Stomach smooth muscle (tissue), 2 donors: ENCODE measurements at regions not wholly inside any gene's neighbourhood (a gene's known extent, or its start where the extent isn't known, plus 50 kb on each side); places are given as distances from the start of the nearest gene placed in this dataset.

Experiments used
- H3K27ac ChIP-seq: one replicate; pipeline ENCODE4 v1.7.0; 2013; ENCODE audit warnings: mild to moderate bottlenecking, low read length, inconsistent platforms
- H3K27me3 ChIP-seq, 2 donors: one replicate each; pipeline ENCODE4 v1.7.0; 2013; ENCODE audit warnings: low read length in 2 of 2; ENCODE audit not compliant: insufficient read depth in 2 of 2, control insufficient read depth in 1 of 2
- H3K36me3 ChIP-seq, 2 donors: one replicate each; pipeline ENCODE4 v1.7.0; 2013; ENCODE audit warnings: low read length in 2 of 2; ENCODE audit not compliant: control insufficient read depth in 2 of 2, insufficient read depth in 2 of 2
- H3K4me1 ChIP-seq: one replicate; pipeline ENCODE4 v1.7.0; 2013; ENCODE audit warnings: low read length; ENCODE audit not compliant: control insufficient read depth, insufficient read depth
- H3K4me3 ChIP-seq, 2 donors: one replicate each; pipeline ENCODE4 v1.7.0; 2013; ENCODE audit warnings: low read length in 2 of 2
- H3K9ac ChIP-seq, 2 donors: one replicate each; pipeline ENCODE4 v1.7.0; 2013; ENCODE audit warnings: low read length in 2 of 2, mild to moderate bottlenecking in 1 of 2
- H3K9me3 ChIP-seq, 2 donors: one replicate each; pipeline ENCODE4 v1.7.0; 2013; ENCODE audit warnings: low read length in 2 of 2; ENCODE audit not compliant: control insufficient read depth in 2 of 2
- donor health status: healthy.
- donor health status: Pancreatic carcinoma.

- Histone ChIP-seq H3K36me3 (no peaks in the 10 kb centered on the region), H3K4me1 (no peaks in the 10 kb centered on the region), H3K27ac (no peak overlapping the region), H3K9me3 (no peaks in the 10 kb centered on the region), H3K9ac (no peak overlapping the region), H3K27me3 (no peaks in the 10 kb centered on the region), H3K4me3 (no peak overlapping the region)
Measured at GRCh38 chr13:72253754-72254153, 386.8 kb upstream of the DACH1 start.

GRCh38 chr13:72246396-72246795 is 379.4 kb upstream of the DACH1 start:
- Histone ChIP-seq H3K9ac (no peak overlapping the region), H3K4me3 (no peak overlapping the region), H3K36me3 (no peaks in the 10 kb centered on the region), H3K27ac (no peak overlapping the region), H3K27me3 (no peaks in the 10 kb centered on the region), H3K9me3 (no peaks in the 10 kb centered on the region), H3K4me1 (no peaks in the 10 kb centered on the region)

GRCh38 chr13:72244788-72245187 is 377.8 kb upstream of the DACH1 start:
- Histone ChIP-seq H3K4me1 (no peaks in the 10 kb centered on the region), H3K36me3 (no peaks in the 10 kb centered on the region), H3K27me3 (no peaks in the 10 kb centered on the region), H3K9me3 (no peaks in the 10 kb centered on the region), H3K9ac (no peak overlapping the region), H3K27ac (no peak overlapping the region), H3K4me3 (no peak overlapping the region)

GRCh38 chr13:72230131-72230530 is 363.1 kb upstream of the DACH1 start:
- no peaks in the 10 kb centered on the region for H3K36me3 ChIP-seq
- no peaks in the 10 kb centered on the region for H3K4me1 ChIP-seq
- H3K9me3 ChIP-seq, result no peaks in the 10 kb centered on the region
- H3K4me3 ChIP-seq, result no peak overlapping the region
- no peak overlapping the region for H3K9ac ChIP-seq
- no peaks in the 10 kb centered on the region for H3K27me3 ChIP-seq
- H3K27ac ChIP-seq, result no peak overlapping the region

DNA sequence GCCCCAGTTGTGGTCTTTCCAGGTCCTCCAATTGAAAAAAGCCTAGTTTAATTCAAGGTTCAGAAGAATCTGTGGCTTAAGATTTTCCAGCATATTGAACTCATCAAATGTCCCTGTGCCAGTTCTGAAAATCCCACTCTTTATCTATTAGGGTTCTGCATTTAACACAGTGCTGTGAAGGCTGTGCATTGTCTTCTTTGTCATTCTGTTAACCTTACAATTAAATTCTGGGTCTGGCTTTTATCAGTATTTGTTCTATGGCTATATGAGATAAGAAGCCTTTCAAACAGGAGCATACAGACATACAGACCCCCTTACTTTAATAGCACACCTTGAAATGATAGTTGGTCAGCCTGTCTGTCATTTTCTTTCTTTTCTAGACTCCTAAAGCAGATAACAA is 362.1 kb upstream of the DACH1 start:
- Histone ChIP-seq H3K4me1 (no peaks in the 10 kb centered on the region), H3K27me3 (no peaks in the 10 kb centered on the region), H3K9me3 (no peaks in the 10 kb centered on the region), H3K36me3 (no peaks in the 10 kb centered on the region), H3K9ac (no peak overlapping the region), H3K4me3 (no peak overlapping the region), H3K27ac (no peak overlapping the region)

- Histone ChIP-seq H3K4me3 (no peak overlapping the region), H3K27me3 (no peaks in the 10 kb centered on the region), H3K9ac (no peak overlapping the region), H3K9me3 (no peaks in the 10 kb centered on the region), H3K27ac (no peak overlapping the region), H3K4me1 (no peaks in the 10 kb centered on the region), H3K36me3 (no peaks in the 10 kb centered on the region)
Measured at GRCh38 chr13:72221276-72221962, 354.4 kb upstream of the DACH1 start.

DNA sequence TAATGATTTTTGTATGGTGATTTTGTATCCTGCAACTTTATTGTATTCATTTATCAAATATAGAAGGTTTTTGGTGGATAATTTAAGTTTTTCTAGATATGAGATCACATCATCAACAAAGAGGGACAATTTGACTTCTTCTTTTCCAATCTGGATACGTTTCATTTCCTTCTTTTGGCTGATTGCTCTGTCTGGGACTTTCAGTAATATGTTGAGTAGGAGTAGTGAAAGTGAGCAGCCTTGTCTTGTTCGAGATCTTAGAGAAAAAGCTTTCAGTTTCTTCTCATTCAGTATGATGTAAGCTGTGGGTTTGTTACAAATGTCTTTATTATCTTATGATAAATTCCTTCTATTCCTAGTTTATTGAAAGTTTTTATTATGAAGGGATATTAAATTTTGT is 352.0 kb upstream of the DACH1 start:
- Histone ChIP-seq H3K4me1 (no peaks in the 10 kb centered on the region), H3K4me3 (no peak overlapping the region), H3K9ac (no peak overlapping the region)

DNA sequence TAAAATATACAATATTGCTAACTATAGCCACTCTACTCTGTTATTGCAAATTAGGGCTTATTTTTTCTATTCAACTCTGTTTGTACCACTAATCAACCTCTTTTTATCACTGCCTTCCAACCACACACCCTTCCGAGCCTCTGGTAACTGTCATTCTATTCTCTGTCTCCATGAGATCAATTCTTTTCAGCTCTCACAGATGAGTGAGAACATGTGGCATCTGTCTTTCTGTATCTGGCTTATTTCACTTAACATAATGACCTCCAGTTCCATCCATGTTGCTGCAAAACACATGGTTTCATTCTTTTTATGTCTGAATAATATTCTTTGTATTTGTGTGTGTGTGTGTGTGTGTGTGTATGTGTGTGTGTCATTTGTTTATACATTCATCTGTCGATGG is 350.1 kb upstream of the DACH1 start:
- Histone ChIP-seq H3K27ac (no peak overlapping the region), H3K9me3 (no peaks in the 10 kb centered on the region), H3K9ac (no peak overlapping the region)

More for the DNA sequence above, 352.0 kb upstream of the DACH1 start:
- no peaks in the 10 kb centered on the region for H3K36me3 ChIP-seq
- no peaks in the 10 kb centered on the region for H3K9me3 ChIP-seq
- H3K27me3 ChIP-seq, result no peaks in the 10 kb centered on the region
- H3K27ac ChIP-seq, result no peak overlapping the region

DNA sequence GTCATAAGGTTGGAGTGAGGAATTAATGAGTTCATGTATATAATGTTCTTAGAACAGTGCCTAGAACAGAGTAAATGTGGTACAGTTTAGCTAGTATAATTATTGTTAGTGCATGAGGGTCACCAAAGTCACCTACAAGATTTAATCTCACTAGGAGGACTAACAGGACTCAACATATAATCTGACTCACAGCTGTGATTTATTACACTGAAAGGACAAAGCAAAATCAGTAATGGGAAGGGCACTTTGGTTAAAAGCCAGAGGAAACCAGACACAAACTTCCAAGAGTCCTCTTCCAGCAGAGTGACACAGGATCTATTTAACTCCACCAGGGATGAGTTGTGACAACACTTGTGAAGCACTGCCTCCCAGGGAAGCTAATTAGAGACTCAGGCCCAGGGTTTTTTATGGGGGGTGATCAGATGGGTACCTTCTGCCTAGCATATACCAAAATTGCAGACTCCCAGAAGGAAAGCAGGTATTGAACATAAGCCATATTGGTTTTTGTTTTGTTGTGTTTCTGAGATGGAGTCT is 341.2 kb upstream of the DACH1 start:
- no peaks in the 10 kb centered on the region for H3K27me3 ChIP-seq
- no peaks in the 10 kb centered on the region for H3K9me3 ChIP-seq
- H3K4me3 ChIP-seq, result no peak overlapping the region
- no peak overlapping the region for H3K27ac ChIP-seq
- H3K36me3 ChIP-seq, result no peaks in the 10 kb centered on the region
- H3K9ac ChIP-seq, result no peak overlapping the region
- no peaks in the 10 kb centered on the region for H3K4me1 ChIP-seq

More for the DNA sequence above, 350.1 kb upstream of the DACH1 start:
- Histone ChIP-seq H3K4me3 (no peak overlapping the region), H3K27me3 (no peaks in the 10 kb centered on the region), H3K36me3 (no peaks in the 10 kb centered on the region), H3K4me1 (no peaks in the 10 kb centered on the region)

- Histone ChIP-seq H3K36me3 (no peaks in the 10 kb centered on the region), H3K4me3 (no peak overlapping the region), H3K9ac (no peak overlapping the region), H3K9me3 (no peaks in the 10 kb centered on the region), H3K4me1 (no peaks in the 10 kb centered on the region), H3K27me3 (peaks cover 0 to 2% of the 10 kb centered on the region in 2 donors), H3K27ac (no peak overlapping the region)
Measured at GRCh38 chr13:72205773-72206172, 338.8 kb upstream of the DACH1 start.

- H3K9me3 ChIP-seq, result no peaks in the 10 kb centered on the region
- no peak overlapping the region for H3K9ac ChIP-seq
- peaks cover 0 to 2% of the 10 kb centered on the region in 2 donors for H3K27me3 ChIP-seq
- no peak overlapping the region for H3K4me3 ChIP-seq
- no peaks in the 10 kb centered on the region for H3K36me3 ChIP-seq
- H3K4me1 ChIP-seq, result no peaks in the 10 kb centered on the region
- H3K27ac ChIP-seq, result no peak overlapping the region
Measured at GRCh38 chr13:72204291-72204690, 337.3 kb upstream of the DACH1 start.
